Endodermal cell (in vitro differentiated cells): ENCODE measurements at regions not wholly inside any gene's neighbourhood (a gene's known extent, or its start where the extent isn't known, plus 50 kb on each side); places are given as distances from the start of the nearest gene placed in this dataset.

ENCODE experiments used
- DNase-seq: peaks from one replicate; pipeline ENCODE4 v3.0.0-alpha.2; 2017
- H3K27ac ChIP-seq: 2 replicates; pipeline ENCODE4 v1.5.1; 2013; ENCODE audit warnings: mild to moderate bottlenecking, low read depth, low read length, moderate library complexity
- H3K27me3 ChIP-seq: 2 replicates; pipeline ENCODE4 v1.6.1; 2013; ENCODE audit warnings: mild to moderate bottlenecking, low read length, moderate library complexity; ENCODE audit not compliant: insufficient read depth, control insufficient read depth, poor library complexity, severe bottlenecking
- H3K36me3 ChIP-seq: 2 replicates; pipeline ENCODE4 v1.7.0; 2013; ENCODE audit warnings: mild to moderate bottlenecking, low read length, moderate library complexity; ENCODE audit not compliant: control insufficient read depth, insufficient read depth
- H3K4me1 ChIP-seq: one replicate; pipeline ENCODE4 v1.7.0; 2013; ENCODE audit warnings: low read length; ENCODE audit not compliant: control insufficient read depth, insufficient read depth
- H3K4me3 ChIP-seq: 2 replicates; pipeline ENCODE4 v1.5.1; 2013; ENCODE audit warnings: mild to moderate bottlenecking, low read length, moderate library complexity
- H3K9ac ChIP-seq: 2 replicates; pipeline ENCODE4 v1.6.1; 2013; ENCODE audit warnings: mild to moderate bottlenecking, low read length, moderate library complexity; ENCODE audit not compliant: poor library complexity, severe bottlenecking; ENCODE audit errors: extremely low read depth
- H3K9me3 ChIP-seq: 2 replicates; pipeline ENCODE4 v1.6.1; 2013; ENCODE audit warnings: mild to moderate bottlenecking, low read length, moderate library complexity; ENCODE audit not compliant: control insufficient read depth
- H3K27ac Mint-ChIP-seq: 2 replicates; pipeline ENCODE4 v1.8.0; 2020; ENCODE audit warnings: mixed read lengths
- H3K27me3 Mint-ChIP-seq: 2 replicates; pipeline ENCODE4 v1.8.0; 2021; ENCODE audit warnings: mild to moderate bottlenecking, mixed read lengths; ENCODE audit not compliant: insufficient read depth
- H3K36me3 Mint-ChIP-seq: 2 replicates; pipeline ENCODE4 v1.8.0; 2020; ENCODE audit warnings: low read depth, mixed read lengths
- H3K4me1 Mint-ChIP-seq: 2 replicates; pipeline ENCODE4 v1.8.0; 2020; ENCODE audit warnings: mixed read lengths
- H3K4me3 Mint-ChIP-seq: 2 replicates; pipeline ENCODE4 v1.8.0; 2020; ENCODE audit warnings: mild to moderate bottlenecking, moderate library complexity, mixed read lengths
- H3K9me3 Mint-ChIP-seq: 2 replicates; pipeline ENCODE4 v1.8.0; 2020; ENCODE audit warnings: mild to moderate bottlenecking, mixed read lengths
- CTCF ChIP-seq: fragments of 200-600 bp; sonication (generic); conservative IDR thresholded peaks from 2 replicates; pipeline ENCODE4 v1.5.0; 2021; ENCODE audit warnings: antibody characterized with exemption, mild to moderate bottlenecking
- WGBS, 2 experiments: methylation state at CpG; one replicate each; pipeline versions ENCODE4 v1.1.5 to v1.1.7; 2013; ENCODE audit warnings: missing lambda C conversion rate in 2 of 2, mixed read lengths in 1 of 2; ENCODE audit not compliant: insufficient coverage in 1 of 2, insufficient read length in 1 of 2; 5-methylcytosine and 5-hydroxymethylcytosine counted together

- H3K4me1 ChIP-seq = no peaks in the 10 kb centered on the region
- H3K9ac ChIP-seq = no peak overlapping the region
- Mint-ChIP-seq H3K27me3 (no peaks in the 10 kb centered on the region), H3K9me3 (no peaks in the 10 kb centered on the region), H3K4me1 (peaks cover 9% of the 10 kb centered on the region), H3K27ac (no peak overlapping the region), H3K36me3 (no peaks in the 10 kb centered on the region), H3K4me3 (no peak overlapping the region)
- no peak overlapping the region for H3K4me3 ChIP-seq
- no peak overlapping the region for H3K27ac ChIP-seq
- H3K27me3 ChIP-seq = no peaks in the 10 kb centered on the region
- H3K9me3 ChIP-seq = no peaks in the 10 kb centered on the region
- 75% methylated on average over 2 of the region's 3 CpGs; no CpG with 5 or more reads in 1 of the 2 experiments for WGBS, 2 experiments
- peak; percentile 66 for TF ChIP-seq CTCF
- DNase-seq = no peak
- H3K36me3 ChIP-seq = no peaks in the 10 kb centered on the region
Measured at GRCh38 chr13:55230570-55230908, 1910.2 kb upstream of the PRR20A start.

GRCh38 chr13:55234311-55234710, 1906.4 kb upstream of the PRR20A start:
- Mint-ChIP-seq H3K27me3 (no peaks in the 10 kb centered on the region), H3K9me3 (no peaks in the 10 kb centered on the region), H3K4me1 (no peaks in the 10 kb centered on the region), H3K36me3 (no peaks in the 10 kb centered on the region), H3K4me3 (no peak overlapping the region), H3K27ac (no peak overlapping the region)
- Histone ChIP-seq H3K4me1 (no peaks in the 10 kb centered on the region), H3K36me3 (no peaks in the 10 kb centered on the region), H3K4me3 (no peak overlapping the region), H3K9me3 (no peaks in the 10 kb centered on the region), H3K9ac (no peak overlapping the region), H3K27me3 (no peaks in the 10 kb centered on the region), H3K27ac (no peak overlapping the region)
- DNase-seq = no peak
- 80 to 98% methylated on average over 2 to 5 of the region's 5 CpGs for WGBS, 2 experiments
- TF ChIP-seq CTCF = no peak

- Histone ChIP-seq H3K4me3 (no peak overlapping the region), H3K27ac (no peak overlapping the region), H3K4me1 (no peaks in the 10 kb centered on the region), H3K27me3 (no peaks in the 10 kb centered on the region), H3K36me3 (no peaks in the 10 kb centered on the region), H3K9ac (no peak overlapping the region), H3K9me3 (peaks cover 12% of the 10 kb centered on the region)
- peak; percentile 86 for TF ChIP-seq CTCF
- Mint-ChIP-seq H3K4me3 (no peak overlapping the region), H3K36me3 (peaks cover 2% of the 10 kb centered on the region), H3K27ac (peak overlapping the region; percentile 27), H3K4me1 (peaks cover 10% of the 10 kb centered on the region), H3K9me3 (peaks cover 14% of the 10 kb centered on the region), H3K27me3 (no peaks in the 10 kb centered on the region)
- DNase-seq = peak; percentile 84
- 73 to 83% methylated on average over 2 to 4 of the region's 4 CpGs for WGBS, 2 experiments
Measured at GRCh38 chr13:55245005-55245644, 1895.6 kb upstream of the PRR20A start.
